Retinal pigment epithelial cell (primary cell): ENCODE measurements at regions not wholly inside any gene's neighbourhood (a gene's known extent, or its start where the extent isn't known, plus 50 kb on each side); places are given as distances from the start of the nearest gene placed in this dataset.

Experiments
- DNase-seq: peaks from one replicate; pipeline ENCODE4 v3.0.0-alpha.2; 2010; ENCODE audit warnings: low read depth
- H3K4me3 ChIP-seq: 2 replicates; pipeline ENCODE4 v1.5.1; 2011; ENCODE audit warnings: mild to moderate bottlenecking, low read length, control low read depth, moderate library complexity
- TF ChIP-seq, protein P1 (sequence below): conservative IDR thresholded peaks from 2 replicates; pipeline ENCODE4 v1.5.1; 2011; ENCODE audit warnings: low read depth, low read length, control low read depth, inconsistent platforms

DNA sequence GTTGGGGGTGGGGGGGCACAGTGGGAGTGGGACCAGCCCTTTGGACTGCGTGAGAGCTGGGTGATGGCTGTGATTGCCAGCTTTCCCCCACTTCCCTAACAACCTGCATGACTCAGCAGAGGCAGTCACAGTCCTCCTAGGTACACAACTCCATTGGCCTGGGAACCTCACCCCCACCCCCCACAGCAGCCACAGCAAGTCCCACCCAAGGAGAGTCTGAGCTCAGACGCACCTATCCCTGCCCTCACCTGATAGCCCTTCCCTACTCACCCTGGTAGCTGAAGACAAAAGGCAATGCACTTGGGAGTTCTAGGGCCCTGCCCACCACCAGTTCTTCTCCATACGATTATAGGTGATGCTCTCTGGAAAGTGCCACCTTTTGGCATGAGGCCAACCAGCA is 188.9 kb downstream of the ZNF648 start:
- TF ChIP-seq, protein P1, sequence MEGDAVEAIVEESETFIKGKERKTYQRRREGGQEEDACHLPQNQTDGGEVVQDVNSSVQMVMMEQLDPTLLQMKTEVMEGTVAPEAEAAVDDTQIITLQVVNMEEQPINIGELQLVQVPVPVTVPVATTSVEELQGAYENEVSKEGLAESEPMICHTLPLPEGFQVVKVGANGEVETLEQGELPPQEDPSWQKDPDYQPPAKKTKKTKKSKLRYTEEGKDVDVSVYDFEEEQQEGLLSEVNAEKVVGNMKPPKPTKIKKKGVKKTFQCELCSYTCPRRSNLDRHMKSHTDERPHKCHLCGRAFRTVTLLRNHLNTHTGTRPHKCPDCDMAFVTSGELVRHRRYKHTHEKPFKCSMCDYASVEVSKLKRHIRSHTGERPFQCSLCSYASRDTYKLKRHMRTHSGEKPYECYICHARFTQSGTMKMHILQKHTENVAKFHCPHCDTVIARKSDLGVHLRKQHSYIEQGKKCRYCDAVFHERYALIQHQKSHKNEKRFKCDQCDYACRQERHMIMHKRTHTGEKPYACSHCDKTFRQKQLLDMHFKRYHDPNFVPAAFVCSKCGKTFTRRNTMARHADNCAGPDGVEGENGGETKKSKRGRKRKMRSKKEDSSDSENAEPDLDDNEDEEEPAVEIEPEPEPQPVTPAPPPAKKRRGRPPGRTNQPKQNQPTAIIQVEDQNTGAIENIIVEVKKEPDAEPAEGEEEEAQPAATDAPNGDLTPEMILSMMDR = no peak
- no peak for DNase-seq
- H3K4me3 ChIP-seq = no peak overlapping the region

DNA sequence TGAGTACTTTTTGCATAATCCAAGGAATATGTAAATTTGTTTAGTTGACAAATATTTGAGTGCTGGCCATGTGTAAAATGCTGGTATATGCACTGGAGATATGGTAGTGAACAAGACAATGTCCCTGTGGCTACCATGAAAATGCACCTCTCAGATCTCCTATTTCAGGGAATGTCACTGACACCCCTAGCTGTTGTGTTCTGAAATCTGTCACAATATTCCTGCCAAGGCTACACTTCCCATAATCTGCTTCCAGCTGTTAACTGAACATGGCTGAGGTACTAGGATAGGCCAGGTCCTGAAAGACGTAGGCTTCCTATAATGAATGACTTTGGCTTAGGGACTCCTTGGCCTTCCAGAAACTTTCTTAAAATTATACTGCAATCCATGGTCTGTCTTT is 197.8 kb downstream of the ZNF648 start:
- H3K4me3 ChIP-seq = no peak overlapping the region
- TF ChIP-seq, protein P1 = no peak
- DNase-seq = no peak

DNA sequence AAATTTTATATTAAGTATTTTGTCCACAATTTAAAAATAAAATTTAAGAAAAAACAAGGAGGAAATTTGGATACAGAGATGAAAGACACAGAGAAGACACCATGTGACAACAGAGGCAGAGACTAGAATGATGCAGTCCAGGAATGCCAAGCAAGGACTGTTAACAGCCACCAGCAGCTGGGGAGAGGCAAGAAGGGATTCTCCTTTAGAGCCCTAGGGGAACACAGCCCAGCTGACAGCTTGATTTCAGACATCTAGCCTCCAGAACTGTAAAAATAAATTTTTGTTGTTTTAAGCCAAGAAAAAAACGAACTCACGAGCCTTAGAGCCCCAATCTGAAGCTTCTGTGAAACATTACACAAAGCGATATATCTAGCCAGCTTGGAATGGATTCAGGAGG is 198.5 kb downstream of the ZNF648 start:
- no peak for DNase-seq
- H3K4me3 ChIP-seq = no peak overlapping the region
- TF ChIP-seq, protein P1 = no peak

DNA sequence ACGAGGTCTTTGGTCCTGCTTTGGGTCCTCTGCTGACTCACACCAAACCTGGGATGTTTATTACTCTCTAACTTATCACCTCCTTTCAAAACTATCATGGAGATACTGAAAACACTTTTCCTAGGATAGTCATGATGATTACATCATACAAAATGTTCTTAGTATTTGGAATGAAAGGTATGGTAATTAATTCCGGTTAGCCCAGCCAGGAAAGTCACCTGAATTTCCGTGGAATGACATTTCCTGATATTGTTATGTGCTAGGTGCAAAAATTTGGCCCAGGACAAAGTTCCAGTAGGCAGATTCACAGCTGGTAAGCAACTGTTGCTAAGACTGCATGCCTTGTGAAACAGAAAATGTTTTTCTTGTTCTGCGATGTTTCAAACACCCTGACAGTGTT is 203.4 kb downstream of the ZNF648 start:
- DNase-seq = no peak
- no peak overlapping the region for H3K4me3 ChIP-seq
- TF ChIP-seq, protein P1 = no peak
